ENCODE measurements at regions not wholly inside any gene's neighbourhood (a gene's known extent, or its start where the extent isn't known, plus 50 kb on each side); places are given as distances from the start of the nearest gene placed in this dataset.
A peak's percentile ranks its signal among the peaks of the same experiment; 100 is the strongest.

- Histone ChIP-seq H2AFZ (ENCODE audit: low read length) (no peak overlapping the region), H3K27ac (ENCODE audit: low read depth, low read length) (no peak overlapping the region), H3K36me3 (ENCODE audit: insufficient read depth, low read length) (no peaks in the 10 kb centered on the region), H3K4me3 (ENCODE audit: insufficient read depth, low read length) (no peak overlapping the region), H3K79me2 (ENCODE audit: insufficient read depth, low read length) (no peaks in the 10 kb centered on the region), H3K27me3 (ENCODE audit: insufficient read depth, low read length) (no peaks in the 10 kb centered on the region), H3K4me1 (ENCODE audit: insufficient read depth, low read length) (no peaks in the 10 kb centered on the region), H3K4me2 (ENCODE audit: insufficient read depth, low read length) (no peak overlapping the region), H3K9me3 (ENCODE audit: low read depth, low read length) (no peaks in the 10 kb centered on the region), H4K20me1 (ENCODE audit: insufficient read depth, low read length) (no peaks in the 10 kb centered on the region)
- no peak for DNase-seq (ENCODE audit: insufficient read length, low spot score, missing footprints)
- no peak for TF ChIP-seq CTCF (IDR thresholded peaks at IDR 0.05; ENCODE audit: extremely low read depth, low read depth, low read length)
Observed at GRCh38 chr2:5173876-5174535, 518.2 kb upstream of the SOX11 start.

GRCh38 chr2:5175231-5175630 is 517.0 kb upstream of the SOX11 start:
- Histone ChIP-seq H3K79me2 (ENCODE audit: insufficient read depth, low read length) (no peaks in the 10 kb centered on the region), H2AFZ (ENCODE audit: low read length) (no peak overlapping the region), H3K9me3 (ENCODE audit: low read depth, low read length) (no peaks in the 10 kb centered on the region), H3K36me3 (ENCODE audit: insufficient read depth, low read length) (no peaks in the 10 kb centered on the region), H3K27me3 (ENCODE audit: insufficient read depth, low read length) (no peaks in the 10 kb centered on the region), H3K4me2 (ENCODE audit: insufficient read depth, low read length) (no peak overlapping the region), H4K20me1 (ENCODE audit: insufficient read depth, low read length) (no peaks in the 10 kb centered on the region), H3K27ac (ENCODE audit: low read depth, low read length) (no peak overlapping the region), H3K4me1 (ENCODE audit: insufficient read depth, low read length) (no peaks in the 10 kb centered on the region), H3K4me3 (ENCODE audit: insufficient read depth, low read length) (no peak overlapping the region)
- no peak for TF ChIP-seq CTCF (IDR thresholded peaks at IDR 0.05; ENCODE audit: extremely low read depth, low read depth, low read length)
- no peak for DNase-seq (ENCODE audit: insufficient read length, low spot score, missing footprints)

GRCh38 chr2:5176764-5177163 is 515.4 kb upstream of the SOX11 start:
- H3K9me3 ChIP-seq (ENCODE audit: low read depth, low read length): no peaks in the 10 kb centered on the region
- no peak overlapping the region for H3K27ac ChIP-seq (ENCODE audit: low read depth, low read length)
- no peak for DNase-seq (ENCODE audit: insufficient read length, low spot score, missing footprints)
- no peak overlapping the region for H3K4me2 ChIP-seq (ENCODE audit: insufficient read depth, low read length)
- no peaks in the 10 kb centered on the region for H3K27me3 ChIP-seq (ENCODE audit: insufficient read depth, low read length)
- H3K4me3 ChIP-seq (ENCODE audit: insufficient read depth, low read length): no peak overlapping the region
- TF ChIP-seq CTCF (IDR thresholded peaks at IDR 0.05; ENCODE audit: extremely low read depth, low read depth, low read length): no peak
- no peaks in the 10 kb centered on the region for H3K79me2 ChIP-seq (ENCODE audit: insufficient read depth, low read length)
- H2AFZ ChIP-seq (ENCODE audit: low read length): peak overlapping the region; percentile 15
- no peaks in the 10 kb centered on the region for H4K20me1 ChIP-seq (ENCODE audit: insufficient read depth, low read length)
- H3K36me3 ChIP-seq (ENCODE audit: insufficient read depth, low read length): no peaks in the 10 kb centered on the region
- H3K4me1 ChIP-seq (ENCODE audit: insufficient read depth, low read length): no peaks in the 10 kb centered on the region

GRCh38 chr2:5183031-5183430 is 509.2 kb upstream of the SOX11 start:
- no peaks in the 10 kb centered on the region for H3K36me3 ChIP-seq (ENCODE audit: insufficient read depth, low read length)
- no peak overlapping the region for H3K4me2 ChIP-seq (ENCODE audit: insufficient read depth, low read length)
- no peak for TF ChIP-seq CTCF (IDR thresholded peaks at IDR 0.05; ENCODE audit: extremely low read depth, low read depth, low read length)
- H3K9me3 ChIP-seq (ENCODE audit: low read depth, low read length): no peaks in the 10 kb centered on the region
- no peaks in the 10 kb centered on the region for H3K4me1 ChIP-seq (ENCODE audit: insufficient read depth, low read length)
- DNase-seq (ENCODE audit: insufficient read length, low spot score, missing footprints): no peak
- no peaks in the 10 kb centered on the region for H3K27me3 ChIP-seq (ENCODE audit: insufficient read depth, low read length)
- no peaks in the 10 kb centered on the region for H3K79me2 ChIP-seq (ENCODE audit: insufficient read depth, low read length)
- H4K20me1 ChIP-seq (ENCODE audit: insufficient read depth, low read length): no peaks in the 10 kb centered on the region
- no peak overlapping the region for H2AFZ ChIP-seq (ENCODE audit: low read length)
- H3K4me3 ChIP-seq (ENCODE audit: insufficient read depth, low read length): no peak overlapping the region
- no peak overlapping the region for H3K27ac ChIP-seq (ENCODE audit: low read depth, low read length)
